ENCODE measurements at regions not wholly inside any gene's neighbourhood (a gene's known extent, or its start where the extent isn't known, plus 50 kb on each side); places are given as distances from the start of the nearest gene placed in this dataset.

DNA sequence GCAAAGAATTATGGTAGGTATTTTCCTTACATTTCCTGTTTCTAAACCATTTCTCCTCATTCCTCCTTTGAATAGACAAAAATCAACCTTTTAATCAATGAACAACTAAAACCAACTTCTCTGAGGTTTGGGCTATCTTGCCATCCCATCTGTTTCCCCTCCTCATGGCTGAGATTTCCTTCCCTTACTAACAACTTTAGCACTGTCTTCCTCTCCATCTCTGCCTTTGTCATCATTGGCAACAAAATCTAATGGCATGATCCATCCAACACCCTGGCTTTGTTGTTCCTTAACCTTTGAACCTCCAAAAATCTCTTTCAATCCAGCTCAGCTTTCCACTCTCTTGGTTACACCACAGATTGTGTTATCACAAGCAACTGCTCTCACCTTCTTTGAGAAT, 95.3 kb upstream of the FAM136A start:
- no peak for DNase-seq (ENCODE audit: low spot score)

DNA sequence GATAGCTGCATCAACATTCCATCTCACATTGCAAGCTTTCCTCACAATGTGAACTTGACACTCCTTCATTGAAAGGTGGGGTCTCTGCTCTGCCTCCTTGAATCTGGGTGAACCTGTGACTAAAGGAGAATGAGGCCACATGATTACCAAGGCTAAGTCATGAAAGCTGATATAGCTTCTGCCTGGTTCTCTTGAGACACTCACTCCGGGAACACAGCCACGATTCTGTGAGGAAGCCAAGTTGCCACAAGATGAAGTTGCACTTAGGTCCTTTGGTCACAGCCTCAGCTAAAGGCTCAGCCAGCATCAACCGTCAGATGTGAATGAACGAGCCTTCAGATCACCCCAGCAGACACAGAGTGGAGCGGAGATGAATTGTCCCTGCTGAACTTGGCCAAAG, 94.7 kb upstream of the FAM136A start:
- DNase-seq (ENCODE audit: low spot score): no peak

DNA sequence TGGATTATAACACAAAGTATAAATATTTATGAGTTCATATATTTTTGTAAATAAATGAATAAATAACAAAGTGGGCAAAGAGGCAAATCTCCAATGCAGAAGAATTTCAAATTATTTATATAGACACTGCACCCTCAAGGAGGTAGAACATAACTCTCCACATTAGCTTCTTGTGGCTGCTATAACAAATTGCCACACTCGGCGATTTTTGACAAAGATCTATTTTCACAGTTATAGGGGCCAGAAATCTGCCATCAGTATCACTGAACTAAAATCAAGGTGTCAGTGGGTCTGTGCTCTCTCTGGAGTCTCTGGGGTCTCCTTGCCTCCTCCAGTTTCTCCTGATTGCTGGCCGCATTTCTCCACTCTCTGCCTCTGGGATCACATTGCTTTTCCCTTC, 92.0 kb upstream of the FAM136A start:
- no peak for DNase-seq (ENCODE audit: low spot score)

DNA sequence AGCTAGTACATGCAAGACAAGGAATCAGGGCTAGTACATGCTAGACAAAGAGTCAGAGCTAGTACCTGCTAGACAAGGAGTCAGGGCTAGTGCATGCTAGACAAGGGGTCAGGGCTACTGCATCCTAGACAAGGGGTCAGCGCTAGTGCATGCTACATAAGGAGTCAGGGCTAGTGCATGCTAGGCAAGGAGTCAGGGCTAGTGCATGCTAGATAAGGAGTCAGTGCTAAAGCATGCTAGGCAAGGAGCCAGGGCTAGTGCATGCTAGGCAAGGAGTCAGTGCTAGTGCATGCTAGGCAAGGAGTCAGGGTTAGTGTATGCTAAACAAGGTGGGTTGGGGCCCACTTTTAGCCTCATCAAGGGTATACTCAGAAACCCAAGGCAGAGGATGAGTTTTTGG, 90.1 kb upstream of the FAM136A start:
- no peak for DNase-seq (ENCODE audit: low spot score)

DNA sequence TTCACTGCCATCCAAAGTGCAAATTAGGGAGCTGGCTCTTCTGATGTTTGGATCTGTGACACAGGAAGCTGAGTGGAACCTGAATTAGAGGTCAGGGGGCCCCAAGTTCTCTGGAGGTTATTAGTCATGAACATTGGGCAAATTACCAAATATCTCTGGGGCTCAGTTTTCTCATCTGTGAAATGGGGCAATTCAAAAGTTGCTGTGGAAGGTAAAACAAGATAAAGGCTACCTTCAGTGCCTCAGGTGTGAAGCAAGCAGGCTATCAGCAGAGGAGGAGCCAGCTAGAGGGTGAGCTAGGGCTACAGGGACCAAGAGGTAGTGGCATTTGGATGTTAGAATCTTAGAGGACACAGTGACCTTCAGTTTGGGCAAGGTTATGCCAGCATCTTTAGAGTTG, 89.4 kb upstream of the FAM136A start:
- no peak for DNase-seq (ENCODE audit: low spot score)

DNA sequence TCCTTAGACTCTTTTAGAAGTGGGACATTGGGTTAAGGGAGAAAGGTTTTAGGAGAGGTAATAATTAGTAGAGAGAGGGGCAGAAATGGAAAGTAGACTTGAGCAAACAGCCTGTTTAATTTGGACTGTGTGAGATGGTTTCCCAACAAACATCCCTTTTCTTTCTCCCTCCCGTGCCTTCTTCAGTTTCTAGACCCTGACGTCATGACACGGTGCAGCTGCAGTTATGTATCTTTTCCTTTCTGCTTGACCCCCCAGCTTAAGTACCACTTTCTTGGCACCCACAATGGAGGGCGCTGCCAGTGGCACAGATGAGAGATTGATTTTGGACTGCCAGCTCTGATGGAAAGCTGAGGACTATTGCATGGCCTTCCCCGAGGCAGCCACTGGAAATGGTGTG, 86.9 kb upstream of the FAM136A start:
- no peak for DNase-seq (ENCODE audit: low spot score)

DNA sequence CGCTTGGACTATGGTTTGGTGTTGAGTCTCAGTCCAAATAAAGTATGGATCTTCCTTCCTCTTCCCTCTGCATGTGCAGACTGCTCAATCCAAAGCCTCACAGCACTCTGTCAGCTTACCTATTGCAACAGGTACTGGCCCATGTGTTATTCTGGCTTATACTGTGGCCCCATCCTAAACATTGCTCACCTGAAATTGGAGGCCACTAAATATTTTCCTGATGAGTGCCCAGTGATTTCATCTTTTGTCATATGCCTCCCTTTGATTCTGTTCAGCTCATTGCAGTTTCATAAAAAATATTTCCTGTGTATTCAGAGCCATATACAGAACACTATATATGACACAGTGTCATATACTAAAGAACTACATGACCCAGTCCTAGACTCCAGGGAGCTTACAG, 86.3 kb upstream of the FAM136A start:
- no peak for DNase-seq (ENCODE audit: low spot score)

DNA sequence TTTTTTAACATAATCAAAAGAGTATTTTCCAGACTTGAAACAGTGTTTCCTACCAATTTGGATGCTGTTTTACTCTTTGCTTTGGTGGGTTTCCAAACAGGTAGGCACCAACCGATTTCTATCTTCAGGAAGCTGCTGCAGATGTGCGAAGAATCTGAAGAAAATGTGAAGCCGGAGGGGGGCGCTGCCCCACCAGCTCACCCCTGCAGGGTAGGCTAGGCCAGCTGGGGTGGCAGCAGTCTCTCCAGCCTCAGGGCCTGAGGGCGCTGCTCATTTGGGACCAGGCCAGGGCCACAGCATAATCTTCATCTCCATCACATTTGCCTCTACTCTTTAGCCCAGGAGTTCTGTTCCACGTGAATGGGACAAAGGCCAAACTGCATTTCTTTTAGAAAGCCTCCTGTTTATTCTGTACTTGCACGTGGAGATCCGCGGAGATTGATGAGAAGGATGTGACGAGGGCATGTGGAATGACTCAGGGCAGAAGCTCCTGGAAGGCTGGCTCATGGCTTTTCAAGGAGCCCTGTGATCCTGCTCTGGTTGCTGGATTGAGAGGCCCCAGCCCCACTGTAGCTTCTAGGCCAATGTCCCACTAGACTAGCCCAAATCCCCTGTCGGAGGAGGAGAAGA, 84.2 kb upstream of the FAM136A start:
- DNase-seq (ENCODE audit: low spot score): no peak

DNA sequence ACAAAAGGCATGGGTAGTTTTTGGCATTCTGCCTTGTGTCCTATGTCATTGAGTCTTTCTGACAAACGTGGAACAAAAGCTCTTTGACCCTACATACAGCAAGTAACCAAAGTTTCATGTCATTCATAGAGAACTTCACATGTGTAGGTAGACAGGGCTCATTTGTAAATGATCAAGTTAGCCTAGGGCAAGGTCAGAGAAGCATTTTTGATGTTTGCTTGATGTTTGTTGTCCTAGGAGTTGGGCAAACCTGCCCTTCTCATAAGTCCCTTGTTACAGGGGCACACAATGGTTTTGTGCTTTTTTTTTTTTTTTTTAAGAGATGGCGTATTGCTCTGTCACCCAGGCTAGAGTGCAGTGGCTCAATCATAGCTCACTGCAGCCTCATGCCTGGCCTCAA, 83.3 kb upstream of the FAM136A start:
- DNase-seq (ENCODE audit: low spot score): no peak

DNA sequence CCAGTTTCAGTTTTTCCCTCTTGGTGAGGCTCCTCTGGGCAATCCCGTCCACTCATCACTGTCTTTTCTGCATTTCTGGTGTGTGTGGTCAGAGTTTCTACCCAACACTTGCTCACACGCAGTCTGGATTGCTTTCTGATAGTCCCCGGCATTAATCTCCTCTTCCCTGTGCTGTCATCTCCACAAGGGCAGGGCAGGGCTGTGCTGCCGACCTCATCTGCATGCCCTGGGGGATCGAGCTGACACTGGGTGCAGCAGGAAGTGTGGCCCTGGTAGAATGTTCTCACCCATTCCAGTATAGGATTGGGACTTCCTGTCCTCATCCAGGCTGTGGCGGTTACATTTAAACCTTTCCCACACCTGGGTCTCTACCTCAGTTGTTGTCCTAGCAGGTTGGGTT, 80.0 kb upstream of the FAM136A start:
- DNase-seq (ENCODE audit: low spot score): peak; percentile 32

DNA sequence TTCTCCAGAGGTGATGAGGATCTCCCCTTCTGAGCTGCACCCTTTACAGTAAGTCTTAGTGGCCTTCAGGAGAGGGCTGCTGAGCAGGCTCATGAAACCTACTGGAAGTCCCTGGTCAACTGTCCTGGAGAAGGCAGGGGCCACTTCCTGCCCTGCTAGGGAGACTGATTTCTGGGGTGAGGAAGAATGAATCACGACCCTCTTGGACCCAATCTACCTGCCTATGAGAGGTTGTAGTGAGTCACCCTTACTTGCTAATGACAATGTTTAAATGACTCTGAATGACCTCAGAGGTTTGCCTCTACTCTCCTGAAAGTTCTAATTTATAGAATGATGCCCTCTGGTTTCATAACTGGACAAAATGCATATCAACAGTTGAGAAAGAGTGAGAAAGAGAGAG, 79.4 kb upstream of the FAM136A start:
- no peak for DNase-seq (ENCODE audit: low spot score)

DNA sequence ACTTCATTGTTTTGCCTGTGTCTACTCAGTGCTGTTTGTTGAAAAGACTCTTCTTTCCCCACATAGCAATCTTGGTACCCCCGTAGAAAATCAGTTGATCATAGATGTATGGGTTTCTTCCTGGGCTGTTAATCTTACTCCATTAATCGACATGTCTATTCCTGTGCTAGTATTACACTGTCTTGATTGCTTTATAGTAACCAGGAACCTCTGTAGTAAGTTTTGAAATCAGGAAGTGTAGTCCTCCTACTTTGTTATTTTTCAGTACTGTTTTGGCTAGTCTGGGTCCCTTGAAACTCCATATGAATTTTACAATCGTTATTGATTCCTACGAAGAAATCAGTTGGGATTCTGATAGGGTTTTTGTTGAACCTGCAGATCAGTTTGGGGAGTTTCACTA, 78.8 kb upstream of the FAM136A start:
- no peak for DNase-seq (ENCODE audit: low spot score)

DNA sequence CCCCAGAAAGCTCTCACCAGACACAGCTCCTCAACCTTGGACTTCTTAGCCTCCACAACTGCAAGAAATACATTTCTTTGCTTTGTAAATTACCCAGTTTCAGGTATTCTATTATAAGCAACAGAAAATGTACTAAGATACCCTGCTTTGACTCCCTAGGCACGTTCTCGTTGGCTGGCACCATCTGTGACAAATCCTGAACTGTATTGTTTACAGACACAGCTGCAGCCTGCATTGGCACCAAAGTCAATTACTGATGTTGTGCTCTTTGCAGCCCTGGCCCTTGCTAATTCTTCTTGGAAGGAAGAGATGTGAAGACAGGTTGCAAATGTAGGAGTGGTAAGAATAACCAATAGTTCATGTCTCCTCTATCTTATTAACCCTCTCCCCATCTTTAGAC, 72.7 kb upstream of the FAM136A start:
- no peak for DNase-seq (ENCODE audit: low spot score)

DNA sequence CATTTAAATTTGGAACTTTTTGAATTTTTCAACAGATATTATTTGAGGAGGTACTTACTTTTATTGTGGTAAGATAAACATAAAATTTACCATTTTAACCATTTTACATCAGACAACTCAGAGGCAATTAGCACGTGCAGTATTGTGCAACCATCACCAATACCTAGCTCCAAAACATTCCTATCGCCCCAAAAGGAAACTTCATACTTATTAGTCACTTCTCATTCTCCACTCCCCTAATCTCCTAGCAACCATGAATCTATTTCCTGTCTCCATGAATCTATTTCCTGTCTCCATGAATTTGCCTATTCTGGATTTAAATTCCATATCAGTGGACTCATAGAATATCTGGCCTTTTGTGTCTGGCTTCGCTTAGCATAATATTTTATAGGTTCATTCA, 69.9 kb upstream of the FAM136A start:
- DNase-seq (ENCODE audit: low spot score): no peak

DNA sequence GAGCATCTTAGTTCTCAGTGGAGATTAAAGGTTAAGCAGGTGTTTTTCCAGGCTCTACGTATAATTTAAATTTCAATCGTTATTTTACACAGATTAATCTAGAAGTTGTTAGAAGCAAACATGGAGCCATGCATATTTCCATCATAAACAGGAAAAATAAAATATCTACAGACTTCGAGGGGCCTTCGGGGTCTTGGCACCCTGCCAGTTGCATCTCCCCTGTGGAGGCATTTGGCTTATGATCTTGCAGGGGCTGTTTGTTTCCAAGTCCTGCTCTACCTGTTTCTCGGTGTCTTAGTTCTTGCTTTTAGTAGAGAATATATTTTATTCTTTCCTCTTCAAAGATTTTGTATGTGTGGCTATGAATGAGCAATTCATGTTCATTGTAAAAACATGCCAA, 67.2 kb upstream of the FAM136A start:
- no peak for DNase-seq (ENCODE audit: low spot score)

DNA sequence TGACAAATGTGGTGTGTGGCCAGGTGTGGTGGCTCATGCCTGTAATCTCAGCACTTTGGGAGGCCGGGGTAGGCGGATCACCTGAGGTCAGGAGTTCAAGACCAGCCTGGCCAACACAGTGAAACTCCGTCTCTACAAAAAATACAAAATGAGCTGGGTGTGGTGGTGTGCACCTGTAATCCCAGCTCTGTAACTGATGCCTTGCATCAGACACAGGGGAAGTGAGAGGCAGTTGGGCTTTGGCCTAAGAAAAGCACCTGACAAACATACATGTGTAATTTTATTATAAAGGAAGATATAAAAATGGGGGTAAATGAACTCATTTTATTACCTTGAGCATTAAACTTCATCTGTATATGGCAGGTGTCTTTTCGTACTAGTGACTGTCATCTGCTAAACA, 66.7 kb upstream of the FAM136A start:
- DNase-seq (ENCODE audit: low spot score): no peak

DNA sequence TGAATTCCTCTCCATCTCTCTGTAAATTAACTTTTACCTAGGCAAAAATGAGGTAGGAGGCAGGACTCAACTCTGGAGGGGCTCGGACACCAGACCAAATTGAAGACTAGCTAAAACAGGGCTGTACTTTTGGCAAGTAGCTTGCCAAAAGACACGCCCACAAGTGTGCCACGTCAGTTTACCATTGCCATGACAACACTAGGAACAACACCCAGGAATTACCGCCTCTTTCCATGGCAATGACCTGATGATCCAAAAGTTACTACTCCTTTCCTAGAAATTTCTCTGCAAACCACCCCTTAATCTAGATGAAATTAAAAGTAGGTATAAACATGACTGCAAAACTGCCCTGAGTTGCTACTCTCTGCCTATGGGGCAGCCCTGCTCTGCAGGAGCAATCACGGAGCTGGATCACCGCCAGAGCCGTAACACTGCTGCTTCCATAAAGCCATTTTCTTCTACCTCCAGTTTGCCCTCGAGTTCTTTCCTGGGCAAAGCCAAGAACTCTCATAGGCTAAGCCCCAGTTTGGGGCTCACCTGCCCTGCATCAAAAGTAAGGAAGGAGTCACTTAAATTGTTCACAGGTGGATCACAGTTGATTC, 66.0 kb upstream of the FAM136A start:
- DNase-seq (ENCODE audit: low spot score): no peak

DNA sequence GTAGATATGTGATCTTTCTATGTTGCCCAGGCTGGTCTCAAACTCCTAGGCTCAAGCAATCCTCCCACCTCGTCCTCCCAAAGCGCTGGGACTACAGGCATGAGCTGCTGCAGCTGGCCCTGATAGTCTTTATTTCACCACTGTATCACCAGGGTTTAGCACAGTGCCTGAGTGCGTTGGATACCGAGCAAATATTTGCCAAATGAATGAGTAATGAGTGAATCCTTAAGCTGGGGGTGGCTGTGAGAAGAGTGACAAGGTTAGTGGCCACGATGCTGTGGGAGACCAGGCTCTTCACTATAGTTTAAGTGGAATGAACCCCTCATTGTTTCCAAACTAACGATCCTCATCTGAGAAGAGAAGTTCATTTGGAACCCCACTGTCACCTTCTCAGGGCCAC, 60.8 kb upstream of the FAM136A start:
- DNase-seq (ENCODE audit: low spot score): no peak

DNA sequence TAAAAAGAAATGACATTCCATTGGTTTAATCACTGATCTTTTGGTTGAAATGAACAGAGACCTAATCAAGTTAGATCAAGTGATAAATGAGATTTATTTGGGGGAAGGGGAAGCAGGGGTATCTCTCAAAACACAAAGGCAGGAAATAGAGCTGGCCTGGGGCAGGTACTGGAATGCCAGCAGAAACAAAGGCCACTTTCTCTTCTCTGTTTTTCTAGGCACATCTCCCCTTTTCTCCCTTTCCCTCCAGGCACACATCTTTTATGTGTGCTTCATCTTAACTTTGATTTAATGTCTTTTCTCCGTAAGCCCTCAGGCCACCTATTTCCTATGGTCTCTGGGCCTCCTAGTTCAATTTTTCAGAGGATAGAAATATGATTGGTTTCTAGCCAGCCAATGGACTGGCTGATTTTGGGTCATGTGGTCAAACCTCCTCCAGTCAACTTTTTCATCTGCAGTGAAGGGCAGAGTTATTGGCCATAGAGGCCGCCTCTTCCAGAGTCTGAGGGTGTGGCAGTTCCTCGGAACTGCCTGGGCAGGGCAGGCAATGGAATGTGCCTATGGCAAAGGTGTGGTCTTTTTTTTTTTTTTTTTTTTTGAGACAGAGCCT, 58.9 kb upstream of the FAM136A start:
- DNase-seq (ENCODE audit: low spot score): no peak

DNA sequence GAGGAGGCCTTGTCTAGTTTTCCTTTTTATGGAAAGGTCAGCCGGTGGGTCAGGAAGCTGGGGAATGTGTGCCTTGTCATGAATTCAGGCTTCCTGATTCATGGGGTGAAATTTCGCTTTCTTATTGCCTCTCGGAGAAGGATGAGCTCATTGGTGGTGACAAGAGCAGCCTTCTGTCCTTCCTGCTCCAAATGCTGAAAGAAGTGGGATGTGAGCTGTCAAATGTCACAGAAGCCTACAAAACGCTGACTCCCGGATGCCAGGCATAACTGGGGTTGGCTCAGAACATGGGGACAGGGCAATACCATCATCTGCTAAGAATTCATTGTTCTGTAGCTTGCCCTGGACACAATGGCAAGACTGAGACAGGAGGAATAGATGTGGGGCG, 55.8 kb upstream of the FAM136A start:
- no peak for DNase-seq (ENCODE audit: low spot score)

DNA sequence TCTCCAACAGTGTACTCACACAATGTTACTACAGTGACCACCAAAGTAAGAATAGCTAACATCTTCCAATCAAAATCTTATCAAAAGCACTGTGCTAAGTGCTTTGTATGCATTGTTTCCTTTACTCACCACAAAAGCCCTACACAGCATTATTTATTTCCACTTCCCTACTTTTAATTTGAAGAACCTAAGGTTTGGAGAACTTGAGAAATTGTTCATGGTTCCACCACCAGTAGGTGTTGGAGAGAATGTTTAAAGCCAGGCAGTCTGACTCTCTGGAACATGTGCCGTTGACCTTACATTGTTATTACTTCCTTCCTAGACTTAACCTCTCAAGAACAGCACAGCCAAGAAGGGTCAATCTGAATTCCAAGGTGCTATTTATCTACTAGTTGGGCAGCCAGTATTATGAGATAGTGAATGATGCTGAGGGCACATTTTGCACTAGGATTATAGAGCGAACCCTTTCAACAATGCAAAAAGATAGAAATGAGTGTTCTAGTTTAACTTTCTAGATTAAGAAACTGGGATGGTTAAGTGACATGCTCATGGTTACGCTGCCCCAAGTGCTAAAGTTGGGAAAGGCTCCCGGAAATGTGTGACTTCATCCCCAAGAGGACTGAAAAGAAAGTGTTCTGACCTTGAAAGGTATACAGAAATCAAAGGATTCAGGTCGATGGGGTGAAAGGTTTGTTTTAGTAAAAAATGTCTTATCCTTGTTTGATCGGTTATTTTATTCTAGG, 55.2 kb upstream of the FAM136A start:
- DNase-seq (ENCODE audit: low spot score): no peak

DNA sequence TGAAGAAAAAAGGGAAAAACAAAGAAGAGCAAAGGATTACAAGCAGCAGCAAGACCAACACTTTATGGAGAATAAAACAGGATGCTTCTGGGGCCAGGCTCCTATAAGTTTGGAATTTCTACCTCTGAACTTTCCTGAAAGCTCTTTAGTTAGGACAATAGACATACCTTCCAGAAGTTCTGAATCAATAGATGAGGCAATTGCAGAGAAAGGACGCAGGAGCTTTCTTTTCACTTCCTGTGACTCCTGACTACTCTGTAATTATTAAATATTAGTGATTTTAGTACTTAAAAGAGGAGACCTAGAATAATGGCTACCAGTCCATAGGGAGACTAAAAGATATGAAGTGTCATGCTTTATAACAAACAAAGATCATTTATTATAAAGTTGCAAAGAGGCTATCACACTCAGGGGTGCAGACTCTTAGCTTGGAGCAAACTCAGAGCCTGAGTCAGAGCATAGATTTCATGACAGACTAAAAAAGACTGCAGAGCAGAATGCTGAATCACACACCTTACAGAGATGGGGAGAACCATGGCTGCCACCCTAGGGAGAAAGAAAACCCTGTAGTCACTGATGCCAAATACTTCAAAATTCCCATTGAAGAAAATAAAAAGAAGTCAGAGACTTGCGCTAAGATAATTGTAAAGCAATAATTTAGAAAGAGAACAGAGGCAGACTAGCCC, 52.5 kb upstream of the FAM136A start:
- DNase-seq (ENCODE audit: low spot score): peak; percentile 22

All from umbilical cord (tissue), 1 donor.